ENCODE measurements at regions not wholly inside any gene's neighbourhood (a gene's known extent, or its start where the extent isn't known, plus 50 kb on each side); places are given as distances from the start of the nearest gene placed in this dataset.

DNA sequence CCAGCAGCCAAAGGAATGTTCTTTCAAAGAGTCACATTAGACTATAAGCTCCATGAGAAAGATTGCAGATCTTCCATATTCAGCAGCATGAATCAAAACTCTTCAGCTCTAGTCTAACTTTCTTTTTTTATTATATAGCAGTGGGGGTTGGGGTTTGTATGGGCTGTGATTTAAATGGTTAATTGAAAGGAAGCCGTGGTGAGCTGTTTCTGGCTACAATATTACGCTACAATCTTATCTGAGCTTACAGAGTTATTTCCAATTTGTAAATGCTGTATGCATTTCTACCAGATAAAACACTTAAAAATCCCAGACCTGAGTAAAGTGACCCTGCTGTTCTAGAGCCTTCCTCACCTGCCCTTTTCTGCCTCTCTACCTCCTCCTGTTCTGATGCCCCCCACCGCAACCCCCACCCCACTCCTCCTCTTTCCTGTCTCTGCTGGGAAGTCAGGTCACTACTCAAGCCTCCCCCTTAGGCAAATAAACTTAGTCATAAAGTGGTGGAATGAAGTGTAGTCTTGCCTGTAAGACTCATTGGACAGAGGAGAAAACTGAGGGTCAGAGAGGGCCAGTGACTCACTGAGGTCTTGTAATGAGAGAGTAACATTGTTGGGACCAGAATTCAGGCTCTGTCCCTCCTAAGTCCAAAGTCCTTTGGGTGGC, 1089.5 kb downstream of the BCL11B start:
- Histone ChIP-seq H3K4me1 (ENCODE audit: insufficient read depth) (no peaks in the 10 kb centered on the region), H3K4me2 (ENCODE audit: unreplicated experiment) (no peak overlapping the region), H4K20me1 (ENCODE audit: insufficient read depth) (no peaks in the 10 kb centered on the region), H3K79me2 (ENCODE audit: insufficient read depth) (no peaks in the 10 kb centered on the region), H3K27me3 (replicated peaks; ENCODE audit: insufficient read depth) (no peaks in the 10 kb centered on the region), H3K9ac (no peak overlapping the region), H3K9me3 (ENCODE audit: low read depth) (no peaks in the 10 kb centered on the region), H3K36me3 (ENCODE audit: low read depth) (no peaks in the 10 kb centered on the region), H3F3A (ENCODE audit: insufficient read depth) (no peaks in the 10 kb centered on the region), H3K4me3 (no peak overlapping the region), H2AFZ (no peak overlapping the region), H3K27ac (no peak overlapping the region), H3K9me2 (ENCODE audit: insufficient read depth) (no peaks in the 10 kb centered on the region)
- peak; percentile 2 for DNase-seq
- WGBS, 2 experiments (ENCODE audit: low coverage in 1 of 2, low lambda C conversion rate in 2 of 2, missing lambda C conversion rate in 2 of 2) = 33% methylated on average over 3 of the region's 3 CpGs
- in situ Hi-C loops (cut with MboI) = no loop called here
- TF ChIP-seq EZH2phosphoT487 (IDR thresholded peaks at IDR 0.05; ENCODE audit: insufficient read depth, low read depth) (no peak), EZH2 (IDR thresholded peaks at IDR 0.05; ENCODE audit: insufficient read depth, poor library complexity, severe bottlenecking) (no peak)

DNA sequence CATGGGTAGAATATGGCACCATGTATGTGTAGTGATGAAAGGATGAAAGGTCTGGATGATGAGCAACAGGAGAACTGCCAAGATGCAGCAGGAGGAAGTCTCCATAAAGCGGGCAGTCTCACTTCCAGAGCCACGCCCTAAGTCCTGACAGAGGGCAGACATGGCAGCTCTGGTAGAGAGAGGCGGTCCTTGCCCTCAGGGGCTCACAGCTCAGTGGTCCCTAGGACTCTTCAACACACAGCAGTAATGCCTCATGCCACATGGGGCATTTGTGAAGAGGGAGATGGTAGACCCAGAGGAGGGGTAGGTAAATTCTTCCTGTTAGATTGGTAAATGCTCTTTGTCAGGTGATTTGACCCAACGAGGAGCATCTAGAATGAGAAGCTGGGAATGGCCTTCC, 1088.4 kb downstream of the BCL11B start:
- Histone ChIP-seq H3K9me3 (ENCODE audit: low read depth) (no peaks in the 10 kb centered on the region), H3K4me2 (ENCODE audit: unreplicated experiment) (no peak overlapping the region), H3K4me1 (ENCODE audit: insufficient read depth) (no peaks in the 10 kb centered on the region), H3K27me3 (replicated peaks; ENCODE audit: insufficient read depth) (no peaks in the 10 kb centered on the region), H2AFZ (no peak overlapping the region), H4K20me1 (ENCODE audit: insufficient read depth) (no peaks in the 10 kb centered on the region), H3K9me2 (ENCODE audit: insufficient read depth) (no peaks in the 10 kb centered on the region), H3K9ac (no peak overlapping the region), H3F3A (ENCODE audit: insufficient read depth) (no peaks in the 10 kb centered on the region), H3K27ac (no peak overlapping the region), H3K79me2 (ENCODE audit: insufficient read depth) (no peaks in the 10 kb centered on the region), H3K36me3 (ENCODE audit: low read depth) (no peaks in the 10 kb centered on the region), H3K4me3 (no peak overlapping the region)
- 63 to 65% methylated on average over 4 of the region's 4 CpGs for WGBS, 2 experiments (ENCODE audit: low coverage in 1 of 2, low lambda C conversion rate in 2 of 2, missing lambda C conversion rate in 2 of 2)
- TF ChIP-seq EZH2phosphoT487 (IDR thresholded peaks at IDR 0.05; ENCODE audit: insufficient read depth, low read depth) = no peak
- no peak for TF ChIP-seq EZH2 (IDR thresholded peaks at IDR 0.05; ENCODE audit: insufficient read depth, poor library complexity, severe bottlenecking)
- in situ Hi-C loops (cut with MboI) = no loop called here
- DNase-seq = no peak

DNA sequence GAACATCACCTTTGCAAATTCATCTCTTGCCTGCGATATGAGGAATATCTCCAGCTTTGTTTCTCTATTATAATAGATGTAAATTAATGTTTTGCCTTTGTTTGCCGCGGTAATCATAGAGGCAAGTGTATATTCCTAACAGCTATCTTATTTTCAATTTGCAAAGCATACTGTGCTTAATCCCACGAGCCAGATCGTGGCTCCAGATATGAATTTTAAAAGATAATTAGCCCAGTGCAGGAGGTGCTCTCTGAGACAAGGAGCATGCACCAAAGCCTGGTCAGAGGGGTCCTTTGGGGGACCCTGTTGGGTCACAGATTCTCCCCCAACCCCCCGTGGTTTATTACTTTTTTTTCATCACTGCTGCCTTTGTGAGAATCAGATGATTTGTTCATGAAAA, 1087.5 kb downstream of the BCL11B start:
- Histone ChIP-seq H3F3A (ENCODE audit: insufficient read depth) (no peaks in the 10 kb centered on the region), H3K4me2 (ENCODE audit: unreplicated experiment) (no peak overlapping the region), H3K27ac (no peak overlapping the region), H4K20me1 (ENCODE audit: insufficient read depth) (no peaks in the 10 kb centered on the region), H3K79me2 (ENCODE audit: insufficient read depth) (no peaks in the 10 kb centered on the region), H3K9me3 (ENCODE audit: low read depth) (no peaks in the 10 kb centered on the region), H3K4me1 (ENCODE audit: insufficient read depth) (no peaks in the 10 kb centered on the region), H2AFZ (no peak overlapping the region), H3K9me2 (ENCODE audit: insufficient read depth) (no peaks in the 10 kb centered on the region), H3K36me3 (ENCODE audit: low read depth) (no peaks in the 10 kb centered on the region), H3K4me3 (no peak overlapping the region), H3K9ac (no peak overlapping the region), H3K27me3 (replicated peaks; ENCODE audit: insufficient read depth) (no peaks in the 10 kb centered on the region)
- WGBS, 2 experiments (ENCODE audit: low coverage in 1 of 2, low lambda C conversion rate in 2 of 2, missing lambda C conversion rate in 2 of 2) = 42 to 47% methylated on average over 6 of the region's 6 CpGs
- DNase-seq = no peak
- no peak for TF ChIP-seq EZH2phosphoT487 (IDR thresholded peaks at IDR 0.05; ENCODE audit: insufficient read depth, low read depth)
- no peak for TF ChIP-seq EZH2 (IDR thresholded peaks at IDR 0.05; ENCODE audit: insufficient read depth, poor library complexity, severe bottlenecking)
- in situ Hi-C loops (cut with MboI) = no loop called here

DNA sequence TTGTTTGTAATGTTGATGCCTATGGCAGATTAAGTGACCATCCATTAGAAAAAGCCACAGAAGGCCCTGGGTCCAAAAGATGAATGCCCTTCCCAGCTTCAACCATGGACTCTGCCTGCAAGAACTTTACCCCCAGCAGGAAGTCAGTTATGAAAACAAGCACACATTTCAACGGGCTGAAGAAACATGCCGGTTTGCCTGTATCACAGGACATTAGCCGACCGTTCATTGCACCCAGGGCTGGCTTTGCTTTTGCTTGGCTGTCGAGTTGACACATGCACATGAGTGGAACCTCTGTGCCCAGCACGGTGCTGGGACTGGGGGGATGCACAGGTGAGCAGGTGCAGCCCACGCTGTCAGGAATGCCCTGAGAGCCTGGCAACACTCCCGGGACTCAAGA, 1087.0 kb downstream of the BCL11B start:
- H3K36me3 ChIP-seq (ENCODE audit: low read depth) = no peaks in the 10 kb centered on the region
- H3F3A ChIP-seq (ENCODE audit: insufficient read depth) = no peaks in the 10 kb centered on the region
- H2AFZ ChIP-seq = no peak overlapping the region
- no peaks in the 10 kb centered on the region for H3K4me1 ChIP-seq (ENCODE audit: insufficient read depth)
- no peaks in the 10 kb centered on the region for H3K27me3 ChIP-seq (replicated peaks; ENCODE audit: insufficient read depth)
- TF ChIP-seq EZH2 (IDR thresholded peaks at IDR 0.05; ENCODE audit: insufficient read depth, poor library complexity, severe bottlenecking) (no peak), EZH2phosphoT487 (IDR thresholded peaks at IDR 0.05; ENCODE audit: insufficient read depth, low read depth) (no peak)
- no peaks in the 10 kb centered on the region for H3K79me2 ChIP-seq (ENCODE audit: insufficient read depth)
- no peaks in the 10 kb centered on the region for H4K20me1 ChIP-seq (ENCODE audit: insufficient read depth)
- H3K9ac ChIP-seq = no peak overlapping the region
- whole genome bisulfite sequencing, 2 experiments (ENCODE audit: low coverage in 1 of 2, low lambda C conversion rate in 2 of 2, missing lambda C conversion rate in 2 of 2) = 56 to 60% methylated on average over 8 of the region's 8 CpGs
- no peak overlapping the region for H3K27ac ChIP-seq
- no peak overlapping the region for H3K4me2 ChIP-seq (ENCODE audit: unreplicated experiment)
- DNase-seq = no peak
- in situ Hi-C loops (cut with MboI) = no loop called here
- no peaks in the 10 kb centered on the region for H3K9me2 ChIP-seq (ENCODE audit: insufficient read depth)
- no peaks in the 10 kb centered on the region for H3K9me3 ChIP-seq (ENCODE audit: low read depth)
- no peak overlapping the region for H3K4me3 ChIP-seq

DNA sequence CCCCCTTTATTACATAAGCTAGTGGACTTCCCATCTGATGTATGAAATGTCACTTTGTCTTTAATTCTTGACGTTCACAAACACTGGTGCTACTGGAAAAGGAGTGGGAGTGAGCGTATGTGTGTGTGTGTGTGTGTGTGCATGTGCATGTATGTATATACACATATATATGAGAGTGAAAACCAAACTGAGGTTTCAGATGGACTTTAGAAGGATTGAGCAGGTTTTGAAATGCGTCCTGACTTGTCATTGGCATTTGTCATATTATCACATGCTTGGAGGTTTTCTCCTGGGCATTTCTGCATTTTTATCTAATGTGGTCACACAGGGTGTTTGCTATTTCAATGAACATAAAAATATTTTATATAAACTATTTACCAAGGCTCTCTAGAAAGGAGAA, 1085.9 kb downstream of the BCL11B start:
- no peaks in the 10 kb centered on the region for H3K4me1 ChIP-seq (ENCODE audit: insufficient read depth)
- no peaks in the 10 kb centered on the region for H3F3A ChIP-seq (ENCODE audit: insufficient read depth)
- H3K4me2 ChIP-seq (ENCODE audit: unreplicated experiment) = no peak overlapping the region
- in situ Hi-C loops (cut with MboI) = no loop called here
- H2AFZ ChIP-seq = no peak overlapping the region
- no peak overlapping the region for H3K9ac ChIP-seq
- no peaks in the 10 kb centered on the region for H3K27me3 ChIP-seq (replicated peaks; ENCODE audit: insufficient read depth)
- no peak overlapping the region for H3K27ac ChIP-seq
- no peaks in the 10 kb centered on the region for H3K36me3 ChIP-seq (ENCODE audit: low read depth)
- no peak overlapping the region for H3K4me3 ChIP-seq
- no peaks in the 10 kb centered on the region for H3K9me2 ChIP-seq (ENCODE audit: insufficient read depth)
- H3K79me2 ChIP-seq (ENCODE audit: insufficient read depth) = no peaks in the 10 kb centered on the region
- H4K20me1 ChIP-seq (ENCODE audit: insufficient read depth) = no peaks in the 10 kb centered on the region
- TF ChIP-seq EZH2phosphoT487 (IDR thresholded peaks at IDR 0.05; ENCODE audit: insufficient read depth, low read depth) (no peak), EZH2 (IDR thresholded peaks at IDR 0.05; ENCODE audit: insufficient read depth, poor library complexity, severe bottlenecking) (no peak)
- WGBS, 2 experiments (ENCODE audit: low coverage in 1 of 2, low lambda C conversion rate in 2 of 2, missing lambda C conversion rate in 2 of 2) = 37 to 49% methylated on average over 3 of the region's 3 CpGs
- H3K9me3 ChIP-seq (ENCODE audit: low read depth) = no peaks in the 10 kb centered on the region
- no peak for DNase-seq

Data from GM23248 (cell line).